ENCODE measurements at regions not wholly inside any gene's neighbourhood (a gene's known extent, or its start where the extent isn't known, plus 50 kb on each side); places are given as distances from the start of the nearest gene placed in this dataset.

- peaks cover 10% of the 10 kb centered on the region for H3K9me3 Mint-ChIP-seq
- H3K27me3 Mint-ChIP-seq (ENCODE audit: low read depth) = peaks cover 53% of the 10 kb centered on the region
- DNase-seq (ENCODE audit: low spot score in 2 of 2, unreplicated experiment in 2 of 2) = no peak
- H3K36me3 Mint-ChIP-seq = no peaks in the 10 kb centered on the region
- peaks cover 5% of the 10 kb centered on the region for H3K4me1 Mint-ChIP-seq
- no peak overlapping the region for H3K4me3 Mint-ChIP-seq
- no peak overlapping the region for H3K27ac Mint-ChIP-seq
- no peak for TF ChIP-seq CTCF (IDR thresholded peaks at IDR 0.05; ENCODE audit: unreplicated experiment)
These were observed 111.4 kb upstream of the PREP start for GRCh38 chr6:105514306-105514705.

- no peaks in the 10 kb centered on the region for H3K36me3 Mint-ChIP-seq
- peaks cover 13% of the 10 kb centered on the region for H3K4me1 Mint-ChIP-seq
- no peak for DNase-seq (ENCODE audit: low spot score in 2 of 2, unreplicated experiment in 2 of 2)
- TF ChIP-seq CTCF (IDR thresholded peaks at IDR 0.05; ENCODE audit: unreplicated experiment) = no peak
- peaks cover 46% of the 10 kb centered on the region for H3K27me3 Mint-ChIP-seq (ENCODE audit: low read depth)
- no peaks in the 10 kb centered on the region for H3K9me3 Mint-ChIP-seq
- H3K4me3 Mint-ChIP-seq = no peak overlapping the region
- H3K27ac Mint-ChIP-seq = no peak overlapping the region
These were observed 108.8 kb upstream of the PREP start for GRCh38 chr6:105511639-105512038.

GRCh38 chr6:105510746-105511145 lies 107.9 kb upstream of the PREP start:
- no peak overlapping the region for H3K4me3 Mint-ChIP-seq
- no peak for DNase-seq (ENCODE audit: low spot score in 2 of 2, unreplicated experiment in 2 of 2)
- H3K27ac Mint-ChIP-seq = no peak overlapping the region

GRCh38 chr6:105509506-105510331 lies 106.8 kb upstream of the PREP start:
- Mint-ChIP-seq H3K27ac (no peak overlapping the region), H3K27me3 (ENCODE audit: low read depth) (peaks cover 46% of the 10 kb centered on the region), H3K9me3 (no peaks in the 10 kb centered on the region), H3K4me3 (no peak overlapping the region), H3K36me3 (no peaks in the 10 kb centered on the region), H3K4me1 (peaks cover 13% of the 10 kb centered on the region)
- no peak for TF ChIP-seq CTCF (IDR thresholded peaks at IDR 0.05; ENCODE audit: unreplicated experiment)
- no peak for DNase-seq (ENCODE audit: low spot score in 2 of 2, unreplicated experiment in 2 of 2)

More at GRCh38 chr6:105510746-105511145, 107.9 kb upstream of the PREP start:
- Mint-ChIP-seq H3K9me3 (no peaks in the 10 kb centered on the region), H3K27me3 (ENCODE audit: low read depth) (peaks cover 45% of the 10 kb centered on the region), H3K36me3 (no peaks in the 10 kb centered on the region), H3K4me1 (peaks cover 13% of the 10 kb centered on the region)
- no peak for TF ChIP-seq CTCF (IDR thresholded peaks at IDR 0.05; ENCODE audit: unreplicated experiment)

GRCh38 chr6:105507811-105508210 lies 104.9 kb upstream of the PREP start:
- no peaks in the 10 kb centered on the region for H3K9me3 Mint-ChIP-seq
- no peaks in the 10 kb centered on the region for H3K36me3 Mint-ChIP-seq
- H3K4me1 Mint-ChIP-seq = peaks cover 13% of the 10 kb centered on the region
- TF ChIP-seq CTCF (IDR thresholded peaks at IDR 0.05; ENCODE audit: unreplicated experiment) = no peak
- no peak overlapping the region for H3K27ac Mint-ChIP-seq
- no peak overlapping the region for H3K4me3 Mint-ChIP-seq
- DNase-seq (ENCODE audit: low spot score in 2 of 2, unreplicated experiment in 2 of 2) = no peak
- H3K27me3 Mint-ChIP-seq (ENCODE audit: low read depth) = peaks cover 43% of the 10 kb centered on the region
